HG03521 (cell line): ENCODE measurements at regions not wholly inside any gene's neighbourhood (a gene's known extent, or its start where the extent isn't known, plus 50 kb on each side); places are given as distances from the start of the nearest gene placed in this dataset.
"Not testable (repeated sequence)": the region's sequence is repeated elsewhere in the genome, so short reads cannot be mapped to it uniquely, and the experiment has no call there.

ENCODE experiments used
- ATAC-seq: cut with Tn5 transposase; IDR thresholded peaks from one replicate; pipeline ENCODE4 v1.9.1; 2021; ENCODE audit warnings: mild to moderate bottlenecking, moderate library complexity; ENCODE audit not compliant: unreplicated experiment

- ATAC-seq: no peak
These were observed 156.3 kb upstream of the FOXN3 start for GRCh38 chr14:89573399-89573657.

DNA sequence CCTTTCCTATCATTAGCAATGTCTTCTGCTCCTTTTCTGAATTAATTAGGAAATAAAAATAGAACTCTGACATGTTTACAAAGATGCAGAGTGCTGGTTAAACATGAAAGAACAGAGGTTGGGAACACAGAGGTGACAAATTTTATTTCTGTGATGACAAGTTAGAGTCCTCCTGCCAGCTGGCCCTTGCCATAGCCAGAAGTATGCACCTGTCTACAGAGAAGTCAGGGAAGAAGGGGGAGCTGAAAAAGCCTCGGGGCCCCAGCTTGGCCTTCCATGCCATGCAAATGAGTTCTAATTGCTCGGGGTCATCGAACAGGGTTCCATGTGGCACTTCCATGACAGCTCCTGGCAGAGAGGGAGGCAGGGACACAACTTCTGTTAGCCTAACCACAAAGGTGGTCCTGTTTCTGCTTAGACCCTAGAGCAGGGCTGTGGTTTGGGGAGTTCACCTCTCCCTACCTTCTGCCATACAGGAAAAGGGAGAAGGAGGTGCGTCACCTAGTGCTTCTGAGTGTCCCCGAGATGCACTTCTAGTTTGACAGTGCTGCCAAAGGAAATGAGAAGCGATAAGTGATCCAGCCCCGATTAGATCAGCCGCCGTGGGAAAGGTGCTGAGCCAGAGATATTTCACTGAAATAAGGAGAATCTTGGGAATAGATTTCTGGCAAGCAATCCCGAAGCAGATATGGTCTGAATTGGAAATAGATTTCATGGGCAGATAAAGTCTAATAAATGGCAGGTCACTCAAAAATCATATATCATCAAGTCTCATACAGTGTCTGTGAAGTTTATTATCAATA lies 155.8 kb upstream of the FOXN3 start:
- no peak for ATAC-seq

GRCh38 chr14:89571491-89571890 lies 154.5 kb upstream of the FOXN3 start:
- no peak for ATAC-seq

- ATAC-seq: no peak
These were observed 149.8 kb upstream of the FOXN3 start for GRCh38 chr14:89566644-89567415.

GRCh38 chr14:89566180-89566579 lies 149.1 kb upstream of the FOXN3 start:
- ATAC-seq: no peak

- no peak for ATAC-seq
These were observed 148.6 kb upstream of the FOXN3 start for GRCh38 chr14:89565607-89566006.

DNA sequence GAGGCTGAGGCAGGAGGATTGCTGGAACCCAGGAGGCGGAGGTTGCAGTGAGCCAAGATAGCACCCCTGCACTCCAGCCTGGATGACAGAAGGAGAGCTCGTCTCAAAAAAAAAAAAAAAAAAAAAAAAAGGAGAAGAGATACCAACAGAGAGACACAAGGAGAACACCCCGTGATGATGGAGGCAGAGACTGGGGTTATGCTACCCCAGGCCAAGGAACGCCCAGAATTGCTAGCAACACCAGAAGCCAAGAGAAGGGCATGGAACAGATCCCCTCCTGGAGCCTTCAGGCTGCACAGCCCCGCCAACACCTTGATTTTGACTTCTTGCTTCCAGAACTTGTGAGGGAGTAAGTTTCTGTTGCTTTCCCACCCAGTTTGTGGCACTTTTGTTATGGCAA lies 148.0 kb upstream of the FOXN3 start:
- ATAC-seq: no peak

DNA sequence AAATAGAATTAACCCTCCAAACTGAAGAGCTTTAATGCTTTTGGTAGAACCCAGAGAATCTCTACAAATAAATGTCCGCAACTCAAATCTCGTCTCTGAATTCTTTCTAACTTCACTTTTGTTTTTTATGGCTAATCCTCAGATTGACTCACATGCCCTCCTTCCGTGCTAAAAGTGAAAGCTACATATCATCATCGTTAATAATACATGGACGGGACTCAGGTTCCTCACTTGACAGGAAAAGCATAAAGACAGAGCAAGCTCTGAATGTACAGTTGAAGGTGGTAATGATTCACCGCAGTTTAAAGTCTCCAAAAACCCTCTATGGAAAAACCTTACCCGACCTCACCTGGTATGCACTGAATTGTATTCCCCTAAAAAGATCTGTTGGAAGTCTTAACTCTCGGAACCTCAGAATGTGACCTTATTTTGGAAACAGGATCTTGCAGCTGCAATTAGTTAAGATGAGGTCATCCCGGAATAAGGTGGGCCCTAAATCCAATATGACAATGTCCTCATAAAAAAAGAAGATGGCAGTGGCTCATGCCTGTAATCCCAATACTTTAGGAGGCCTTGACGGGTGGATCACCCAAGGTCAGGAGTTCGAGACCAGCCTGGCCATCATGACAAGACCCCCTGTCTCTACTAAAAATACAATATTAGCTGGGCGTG lies 147.4 kb upstream of the FOXN3 start:
- ATAC-seq: no peak

GRCh38 chr14:89563471-89563870 lies 146.4 kb upstream of the FOXN3 start:
- ATAC-seq: no peak

GRCh38 chr14:89551955-89552354 lies 134.9 kb upstream of the FOXN3 start:
- no peak for ATAC-seq

DNA sequence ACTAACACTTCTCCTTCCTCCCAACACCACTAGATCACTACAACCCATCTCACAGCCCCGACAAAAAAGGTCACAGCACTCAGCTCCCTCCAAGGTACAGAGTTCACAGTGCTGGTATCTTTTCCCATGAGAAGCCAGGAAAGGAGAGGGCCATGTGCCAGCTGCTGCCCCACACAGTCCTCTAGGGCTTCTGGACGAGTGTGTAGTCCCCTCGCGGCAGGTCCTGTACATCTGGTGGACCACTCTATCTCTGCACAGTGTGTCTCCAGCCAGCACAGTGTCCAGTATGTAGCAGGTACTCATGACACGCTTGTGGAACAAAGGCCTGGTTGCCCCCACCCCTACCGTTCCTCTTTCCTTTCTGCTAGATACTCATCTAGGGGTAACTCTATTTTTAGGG lies 134.4 kb upstream of the FOXN3 start:
- ATAC-seq: no peak

DNA sequence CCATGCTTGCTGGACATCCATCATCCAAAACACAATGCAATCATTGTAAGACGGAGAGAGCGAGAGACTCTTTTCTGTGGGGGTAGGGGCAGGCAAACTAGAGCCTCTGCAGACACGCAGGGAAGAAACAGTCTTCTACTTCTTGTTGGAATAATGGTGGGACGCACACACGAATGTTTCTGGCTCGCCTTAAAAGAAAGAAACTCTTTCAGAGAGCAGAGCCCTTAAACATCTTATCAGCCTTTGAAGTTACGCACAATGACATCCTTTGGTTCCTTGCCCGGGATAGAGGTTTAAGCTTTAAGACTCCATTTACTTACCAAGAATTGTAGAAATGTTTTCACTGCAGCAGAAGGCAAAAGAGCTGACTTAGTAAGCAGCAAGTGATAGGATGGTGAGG lies 133.8 kb upstream of the FOXN3 start:
- no peak for ATAC-seq

- ATAC-seq: no peak
These were observed 132.5 kb upstream of the FOXN3 start for GRCh38 chr14:89549381-89550125.

DNA sequence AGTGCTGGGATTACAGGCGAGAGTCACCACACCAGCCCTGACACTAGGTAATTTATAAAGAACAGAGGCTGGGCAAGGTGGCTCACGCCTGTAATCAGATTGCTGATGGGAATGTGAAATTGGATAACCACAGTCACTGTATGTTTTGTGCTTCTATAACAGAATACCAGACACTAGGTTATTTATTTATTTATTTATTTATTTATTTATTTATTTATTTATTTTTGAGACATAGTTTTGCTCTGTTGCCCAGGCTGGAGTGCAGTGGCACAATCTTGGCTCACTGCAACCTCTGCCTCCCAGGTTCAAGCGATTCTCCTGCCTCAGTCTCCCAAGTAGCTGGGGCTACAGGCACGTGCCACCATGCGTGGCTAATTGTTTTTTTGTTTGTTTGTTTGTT lies 130.0 kb upstream of the FOXN3 start:
- not testable (repeated sequence) for ATAC-seq

DNA sequence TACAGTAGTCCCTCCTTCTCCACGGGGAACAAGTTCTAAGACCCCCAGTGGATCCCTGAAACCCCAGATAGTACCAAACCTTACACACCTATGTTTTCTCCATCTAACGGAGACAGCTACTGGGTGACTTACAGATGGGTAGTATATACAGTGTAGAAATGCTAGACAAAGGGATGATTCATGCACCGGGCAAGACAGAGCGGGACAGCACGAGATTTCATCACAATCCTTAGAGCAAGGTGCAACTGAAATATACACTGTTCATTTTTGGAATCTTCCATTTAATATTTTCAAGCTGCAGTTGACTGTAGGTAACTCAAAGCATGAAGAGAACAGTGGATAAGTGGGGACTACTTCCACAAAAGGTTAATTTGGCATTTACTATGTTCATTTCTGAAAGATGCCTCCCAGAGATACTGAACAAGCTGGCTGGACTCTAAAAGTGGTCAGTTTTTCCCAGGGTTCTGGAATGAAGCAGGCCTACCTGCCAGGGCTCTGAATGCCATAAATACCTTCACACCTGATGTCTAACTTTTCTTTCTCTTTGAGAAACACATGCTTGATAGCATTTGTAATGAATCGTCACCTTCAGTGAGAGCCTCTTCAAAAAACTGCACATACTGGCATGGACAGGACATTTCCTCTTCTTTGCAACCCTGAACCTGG lies 127.7 kb upstream of the FOXN3 start:
- ATAC-seq: no peak

GRCh38 chr14:89543425-89543790 lies 126.4 kb upstream of the FOXN3 start:
- no peak for ATAC-seq

GRCh38 chr14:89542786-89543424 lies 125.9 kb upstream of the FOXN3 start:
- ATAC-seq: no peak

- ATAC-seq: no peak
These were observed 123.9 kb upstream of the FOXN3 start for GRCh38 chr14:89540830-89541470.

DNA sequence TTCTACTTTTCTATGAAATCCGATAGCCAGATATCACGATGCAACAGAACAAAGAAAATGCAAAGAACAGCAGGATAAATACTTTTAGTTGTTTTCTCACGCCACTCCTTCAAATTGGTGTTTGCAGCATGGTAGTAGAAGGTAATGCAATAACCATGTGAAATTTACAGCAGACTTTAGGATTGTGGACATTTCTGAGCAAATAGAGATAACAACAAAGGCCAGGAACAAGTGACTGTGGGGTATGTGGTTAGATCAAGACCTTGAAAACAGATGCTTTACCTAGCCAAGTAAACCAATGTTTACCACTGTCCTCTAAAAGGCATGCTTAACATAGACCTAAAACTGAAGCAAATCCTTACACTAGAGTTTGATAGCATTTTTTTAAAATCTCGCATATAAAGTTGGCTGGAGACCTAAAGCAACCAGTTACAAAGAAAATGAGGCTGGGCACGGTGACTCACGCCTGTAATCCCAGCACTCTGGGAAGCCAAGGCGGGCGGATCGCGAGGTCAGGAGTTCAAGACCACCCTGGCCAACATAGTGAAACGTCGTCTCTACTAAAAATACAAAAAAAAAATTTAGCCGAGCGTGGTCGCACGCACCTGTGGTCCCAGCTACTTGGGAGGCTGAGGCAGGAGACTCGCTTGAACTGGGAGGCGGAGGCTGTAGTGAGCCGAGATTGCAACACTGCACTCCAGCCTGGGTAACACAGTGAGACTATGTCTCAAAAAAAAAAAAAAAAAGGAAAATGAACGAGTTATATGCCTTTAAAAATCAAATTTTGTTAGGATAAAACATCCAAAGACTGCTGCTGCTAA lies 123.2 kb upstream of the FOXN3 start:
- ATAC-seq: no peak
